H1 (cell line): ENCODE measurements at regions not wholly inside any gene's neighbourhood (a gene's known extent, or its start where the extent isn't known, plus 50 kb on each side); places are given as distances from the start of the nearest gene placed in this dataset.

Source experiments
- CTCF ChIA-PET: fragments of 300-600 bp; sonication (Branson Sonifier 250); formaldehyde crosslinking; loops from one replicate; lab custom pipeline; 2021; ENCODE audit not compliant: partially characterized antibody; lab: Charles Lee
- POLR2A ChIA-PET: fragments of 300-600 bp; sonication (Branson Sonifier 250); formaldehyde crosslinking; loops from one replicate; lab custom pipeline; 2021; ENCODE audit warnings: inconsistent platforms; ENCODE audit not compliant: partially characterized antibody; lab: Charles Lee
- DNase-seq, 2 experiments: peaks; one replicate each; pipeline versions ENCODE4 v3.0.0 to v3.0.0-alpha.2; 2010 to 2022; ENCODE audit warnings: low spot score in 2 of 2, low read depth in 1 of 2, mixed read lengths in 1 of 2
- FAIRE-seq: peaks from 2 replicates; lab custom pipeline; 2011; peaks lifted over from hg19 to GRCh38; lab: Jason Lieb, UNC
- H2AFZ ChIP-seq: 2 replicates; pipeline ENCODE4 v1.8.1; 2012; ENCODE audit warnings: low read length, inconsistent platforms
- H2AK5ac ChIP-seq: 2 replicates; pipeline ENCODE4 v1.6.1; 2013; ENCODE audit warnings: low read depth, low read length
- H2BK120ac ChIP-seq: replicated peaks from 2 replicates; pipeline ENCODE3; 2013; ENCODE audit warnings: low read depth, low read length, inconsistent platforms
- H2BK12ac ChIP-seq: 2 replicates; pipeline ENCODE4 v1.6.1; 2013; ENCODE audit warnings: low read depth, low read length
- H2BK15ac ChIP-seq: 2 replicates; pipeline ENCODE4 v1.6.1; 2013; ENCODE audit warnings: low read length
- H2BK20ac ChIP-seq: 2 replicates; pipeline ENCODE4 v1.6.1; 2013; ENCODE audit warnings: low read length
- H2BK5ac ChIP-seq: 2 replicates; pipeline ENCODE4 v1.6.1; 2013; ENCODE audit warnings: low read depth, low read length
- H3K14ac ChIP-seq: 2 replicates; pipeline ENCODE4 v1.6.1; 2013; ENCODE audit warnings: inconsistent platforms; ENCODE audit not compliant: insufficient read length
- H3K18ac ChIP-seq: 2 replicates; pipeline ENCODE4 v1.6.1; 2013; ENCODE audit warnings: low read length; ENCODE audit errors: extremely low read depth
- H3K23ac ChIP-seq: 2 replicates; pipeline ENCODE4 v1.6.1; 2013; ENCODE audit warnings: inconsistent platforms; ENCODE audit not compliant: insufficient read length
- H3K23me2 ChIP-seq: 2 replicates; pipeline ENCODE4 v1.6.1; 2013; ENCODE audit warnings: low read depth, low read length
- H3K27ac ChIP-seq: 2 replicates; pipeline ENCODE4 v1.6.1; 2011; ENCODE audit warnings: low read depth, low read length, inconsistent platforms
- H3K27me3 ChIP-seq, 4 experiments: replicated peaks in 1 of 4; 1 replicate in 1 of 4; 2 replicates in 3 of 4; pipeline versions ENCODE4 v1.6.1 to v1.8.1; 2011 to 2013; ENCODE audit warnings: low read length in 3 of 4, mild to moderate bottlenecking in 3 of 4, inconsistent platforms in 2 of 4, mixed read lengths in 2 of 4, moderate library complexity in 1 of 4; ENCODE audit not compliant: control insufficient read depth in 3 of 4, insufficient read depth in 3 of 4; ENCODE audit errors: extremely low read depth in 1 of 4
- H3K36me3 ChIP-seq, 4 experiments: 2 replicates each; pipeline versions ENCODE4 v1.6.1 to v1.8.1; 2011 to 2013; ENCODE audit warnings: mild to moderate bottlenecking in 4 of 4, low read length in 3 of 4, moderate library complexity in 2 of 4, control low read depth in 1 of 4, inconsistent platforms in 1 of 4; ENCODE audit not compliant: insufficient read depth in 4 of 4, control insufficient read depth in 2 of 4
- H3K4ac ChIP-seq: replicated peaks from 2 replicates; pipeline ENCODE3; 2013; ENCODE audit warnings: low read length, low read depth, mixed read lengths, inconsistent platforms; ENCODE audit not compliant: insufficient read length
- H3K4me1 ChIP-seq, 4 experiments: replicated peaks in 1 of 4; 1 replicate in 1 of 4; 2 replicates in 3 of 4; pipeline versions ENCODE4 v1.6.1 to v1.8.1; 2011 to 2013; ENCODE audit warnings: low read length in 3 of 4, inconsistent platforms in 2 of 4, mixed read lengths in 1 of 4; ENCODE audit not compliant: insufficient read depth in 4 of 4, control insufficient read depth in 3 of 4
- H3K4me2 ChIP-seq, 2 experiments: 2 replicates each; pipeline versions ENCODE4 v1.6.1 to v1.8.1; 2011 to 2013; ENCODE audit warnings: low read depth in 2 of 2, low read length in 2 of 2, control low read depth in 1 of 2, inconsistent platforms in 1 of 2, mild to moderate bottlenecking in 1 of 2; ENCODE audit not compliant: insufficient read depth in 1 of 2
- H3K4me3 ChIP-seq, 4 experiments: fragments of 200-600, 300-600 bp in 1 of 4; sonication (generic), shearing (Covaris generic), sonication (Bioruptor Twin) in 1 of 4; 2 replicates each; pipeline versions ENCODE4 v1.5.1 to v1.8.1; 2011 to 2016; ENCODE audit warnings: low read length in 4 of 4, low read depth in 3 of 4, control low read depth in 2 of 4, inconsistent platforms in 2 of 4, mild to moderate bottlenecking in 2 of 4, mixed read lengths in 1 of 4, moderate library complexity in 1 of 4; ENCODE audit not compliant: insufficient read depth in 2 of 4; ENCODE audit errors: extremely low read depth in 1 of 4
- H3K56ac ChIP-seq: replicated peaks from 2 replicates; pipeline ENCODE3; 2013; ENCODE audit warnings: low read depth, mild to moderate bottlenecking, mixed read lengths, low read length, inconsistent platforms; ENCODE audit not compliant: insufficient read length
- H3K79me1 ChIP-seq: 2 replicates; pipeline ENCODE4 v1.6.1; 2013; ENCODE audit warnings: low read depth, low read length, control low read depth
- H3K79me2 ChIP-seq, 2 experiments: 2 replicates each; pipeline versions ENCODE4 v1.6.1 to v1.8.1; 2012 to 2013; ENCODE audit warnings: low read length in 2 of 2, mild to moderate bottlenecking in 2 of 2, inconsistent platforms in 1 of 2; ENCODE audit not compliant: insufficient read depth in 2 of 2, control insufficient read depth in 1 of 2
- H3K9ac ChIP-seq, 4 experiments: replicated peaks in 1 of 4; 1 replicate in 1 of 4; 2 replicates in 3 of 4; pipeline versions ENCODE4 v1.6.1 to v1.8.1; 2011 to 2013; ENCODE audit warnings: low read depth in 3 of 4, low read length in 3 of 4, control low read depth in 2 of 4, mild to moderate bottlenecking in 2 of 4, moderate library complexity in 2 of 4, inconsistent platforms in 1 of 4; ENCODE audit errors: extremely low read depth in 1 of 4
- H3K9me3 ChIP-seq, 2 experiments: 2 replicates each; pipeline versions ENCODE4 v1.6.1 to v1.8.1; 2012 to 2013; ENCODE audit warnings: mild to moderate bottlenecking in 2 of 2, moderate library complexity in 2 of 2, control low read depth in 1 of 2, inconsistent platforms in 1 of 2, low read depth in 1 of 2, low read length in 1 of 2, mixed read lengths in 1 of 2; ENCODE audit not compliant: insufficient read depth in 2 of 2
- H4K20me1 ChIP-seq, 2 experiments: replicated peaks in 1 of 2; 2 replicates each; pipeline versions ENCODE3 to v1.8.1; 2011 to 2013; ENCODE audit warnings: inconsistent platforms in 2 of 2, low read length in 2 of 2, mild to moderate bottlenecking in 1 of 2; ENCODE audit not compliant: insufficient read depth in 2 of 2, control insufficient read depth in 1 of 2
- H4K5ac ChIP-seq: 2 replicates; pipeline ENCODE4 v1.6.1; 2013; ENCODE audit warnings: low read length, low read depth, mixed read lengths, inconsistent platforms; ENCODE audit not compliant: insufficient read length
- H4K8ac ChIP-seq: 2 replicates; pipeline ENCODE4 v1.8.0; 2013; ENCODE audit warnings: mild to moderate bottlenecking, moderate library complexity, low read length, inconsistent platforms; ENCODE audit not compliant: insufficient read depth; ENCODE audit errors: extremely low read depth
- H4K91ac ChIP-seq: replicated peaks from 2 replicates; pipeline ENCODE3; 2013; ENCODE audit warnings: low read length, mixed read lengths, inconsistent platforms; ENCODE audit not compliant: insufficient read length
- RBBP5 ChIP-seq: IDR thresholded peaks from 2 replicates; pipeline ENCODE4 v1.7.1; 2012; ENCODE audit warnings: low read depth, mild to moderate bottlenecking, inconsistent platforms, low read length, moderate library complexity, borderline replicate concordance
- TBP ChIP-seq: IDR thresholded peaks from 2 replicates; pipeline ENCODE4 v1.6.1; 2011; ENCODE audit warnings: low read depth, low read length, improper control_type of control experiment
- whole genome bisulfite sequencing, 2 experiments: shearing (Covaris generic) in 1 of 2; methylation state at CpG; one replicate each; pipeline versions ENCODE4 v1.1.6 to v1.1.7; 2013 to 2015; ENCODE audit warnings: low lambda C conversion rate in 2 of 2, mixed read lengths in 2 of 2, inconsistent platforms in 1 of 2, low coverage in 1 of 2, missing lambda C conversion rate in 1 of 2; ENCODE audit not compliant: insufficient replicate concordance in 2 of 2, insufficient coverage in 1 of 2, insufficient read length in 1 of 2; ENCODE audit errors: extremely low coverage in 1 of 2, missing lambda C conversion rate in 1 of 2; 5-methylcytosine and 5-hydroxymethylcytosine counted together

GRCh38 chr4:183030823-183031222 lies 68.2 kb upstream of the WWC2 start:
- no peak overlapping the region for H4K5ac ChIP-seq
- no peak overlapping the region for H3K14ac ChIP-seq
- H2BK120ac ChIP-seq = no peak overlapping the region
- no peak overlapping the region for H3K4me3 ChIP-seq
- CTCF ChIA-PET = interaction anchor here (0.8 to 2.9 kb wide), 6 partner anchors 18 to 231 kb away, joined by 3 to 8 read pairs (median 4); no protein-coding TSS in a partner anchor
- H3K23me2 ChIP-seq = no peaks in the 10 kb centered on the region
- no peak overlapping the region for H2BK15ac ChIP-seq
- H3K4ac ChIP-seq = no peak overlapping the region
- no peaks in the 10 kb centered on the region for H3K36me3 ChIP-seq
- no peaks in the 10 kb centered on the region for H3K79me1 ChIP-seq
- H3K79me2 ChIP-seq = no peaks in the 10 kb centered on the region
- H4K8ac ChIP-seq = no peak overlapping the region
- H3K18ac ChIP-seq = no peak overlapping the region
- H4K91ac ChIP-seq = no peak overlapping the region
- no peak overlapping the region for H2AK5ac ChIP-seq
- FAIRE-seq = no peak
- no peak overlapping the region for H2AFZ ChIP-seq
- no peak overlapping the region for H2BK5ac ChIP-seq
- H3K9ac ChIP-seq = no peak overlapping the region
- no peak overlapping the region for H2BK12ac ChIP-seq
- H4K20me1 ChIP-seq = no peaks in the 10 kb centered on the region
- H3K27ac ChIP-seq = no peak overlapping the region
- no peak overlapping the region for H3K4me2 ChIP-seq
- H3K4me1 ChIP-seq = no peaks in the 10 kb centered on the region
- H3K23ac ChIP-seq = no peak overlapping the region
- no peak overlapping the region for H2BK20ac ChIP-seq
- DNase-seq = no peak
- H3K9me3 ChIP-seq = no peaks in the 10 kb centered on the region
- H3K27me3 ChIP-seq = no peaks in the 10 kb centered on the region
- POLR2A ChIA-PET = no interaction called here
- H3K56ac ChIP-seq = no peak overlapping the region
- 92% methylated on average over 4 of the region's 4 CpGs; no CpG with 5 or more reads in 1 of the 2 experiments for WGBS, 2 experiments
- TF ChIP-seq RBBP5 = no peak
- no peak for TF ChIP-seq TBP
